ENCODE measurements at regions not wholly inside any gene's neighbourhood (a gene's known extent, or its start where the extent isn't known, plus 50 kb on each side); places are given as distances from the start of the nearest gene placed in this dataset.

- Histone ChIP-seq H3K9me3 (ENCODE audit: low read length) (no peaks in the 10 kb centered on the region), H3K4me1 (ENCODE audit: insufficient read depth, low read length) (no peaks in the 10 kb centered on the region), H3K27me3 (ENCODE audit: control insufficient read depth in 1 of 2, insufficient read depth in 2 of 2, low read length in 2 of 2) (no peaks in the 10 kb centered on the region), H3K36me3 (ENCODE audit: insufficient read depth, low read length) (no peaks in the 10 kb centered on the region), H3K9ac (ENCODE audit: low read length) (no peak overlapping the region), H3K4me3 (ENCODE audit: low read depth in 1 of 2, low read length in 2 of 2) (no peak overlapping the region), H3K27ac (ENCODE audit: low read depth, low read length) (no peak overlapping the region)
These were observed 301.0 kb upstream of the VLDLR start for GRCh38 chr9:2320632-2321031.

- Histone ChIP-seq H3K9ac (ENCODE audit: low read length) (no peak overlapping the region), H3K4me1 (ENCODE audit: insufficient read depth, low read length) (no peaks in the 10 kb centered on the region), H3K9me3 (ENCODE audit: low read length) (no peaks in the 10 kb centered on the region), H3K27ac (ENCODE audit: low read depth, low read length) (no peak overlapping the region), H3K36me3 (ENCODE audit: insufficient read depth, low read length) (no peaks in the 10 kb centered on the region), H3K27me3 (ENCODE audit: control insufficient read depth in 1 of 2, insufficient read depth in 2 of 2, low read length in 2 of 2) (no peaks in the 10 kb centered on the region), H3K4me3 (ENCODE audit: low read depth in 1 of 2, low read length in 2 of 2) (no peak overlapping the region)
These were observed 300.0 kb upstream of the VLDLR start for GRCh38 chr9:2321523-2322148.

GRCh38 chr9:2324742-2325141, 296.8 kb upstream of the VLDLR start:
- Histone ChIP-seq H3K36me3 (ENCODE audit: insufficient read depth, low read length) (no peaks in the 10 kb centered on the region), H3K27me3 (ENCODE audit: control insufficient read depth in 1 of 2, insufficient read depth in 2 of 2, low read length in 2 of 2) (no peaks in the 10 kb centered on the region), H3K4me3 (ENCODE audit: low read depth in 1 of 2, low read length in 2 of 2) (no peak overlapping the region), H3K27ac (ENCODE audit: low read depth, low read length) (no peak overlapping the region), H3K9me3 (ENCODE audit: low read length) (no peaks in the 10 kb centered on the region), H3K9ac (ENCODE audit: low read length) (no peak overlapping the region), H3K4me1 (ENCODE audit: insufficient read depth, low read length) (no peaks in the 10 kb centered on the region)

- H3K36me3 ChIP-seq (ENCODE audit: insufficient read depth, low read length) = no peaks in the 10 kb centered on the region
- H3K27ac ChIP-seq (ENCODE audit: low read depth, low read length) = no peak overlapping the region
- no peak overlapping the region for H3K9ac ChIP-seq (ENCODE audit: low read length)
- H3K4me1 ChIP-seq (ENCODE audit: insufficient read depth, low read length) = peaks cover 6% of the 10 kb centered on the region
- no peaks in the 10 kb centered on the region for H3K27me3 ChIP-seq (ENCODE audit: control insufficient read depth in 1 of 2, insufficient read depth in 2 of 2, low read length in 2 of 2)
- no peaks in the 10 kb centered on the region for H3K9me3 ChIP-seq (ENCODE audit: low read length)
- H3K4me3 ChIP-seq (ENCODE audit: low read depth in 1 of 2, low read length in 2 of 2) = no peak overlapping the region
These were observed 288.9 kb upstream of the VLDLR start for GRCh38 chr9:2332663-2333062.

GRCh38 chr9:2335260-2335659, 286.3 kb upstream of the VLDLR start:
- H3K36me3 ChIP-seq (ENCODE audit: insufficient read depth, low read length) = no peaks in the 10 kb centered on the region
- H3K27ac ChIP-seq (ENCODE audit: low read depth, low read length) = no peak overlapping the region
- no peak overlapping the region for H3K9ac ChIP-seq (ENCODE audit: low read length)
- no peaks in the 10 kb centered on the region for H3K9me3 ChIP-seq (ENCODE audit: low read length)
- peaks cover 14% of the 10 kb centered on the region for H3K4me1 ChIP-seq (ENCODE audit: insufficient read depth, low read length)
- H3K4me3 ChIP-seq (ENCODE audit: low read depth in 1 of 2, low read length in 2 of 2) = no peak overlapping the region
- no peaks in the 10 kb centered on the region for H3K27me3 ChIP-seq (ENCODE audit: control insufficient read depth in 1 of 2, insufficient read depth in 2 of 2, low read length in 2 of 2)

GRCh38 chr9:2336055-2336454, 285.5 kb upstream of the VLDLR start:
- H3K4me1 ChIP-seq (ENCODE audit: insufficient read depth, low read length) = peaks cover 14% of the 10 kb centered on the region

GRCh38 chr9:2337131-2337530, 284.5 kb upstream of the VLDLR start:
- Histone ChIP-seq H3K36me3 (ENCODE audit: insufficient read depth, low read length) (no peaks in the 10 kb centered on the region), H3K4me1 (ENCODE audit: insufficient read depth, low read length) (peaks cover 14% of the 10 kb centered on the region), H3K27ac (ENCODE audit: low read depth, low read length) (no peak overlapping the region), H3K9ac (ENCODE audit: low read length) (no peak overlapping the region), H3K4me3 (ENCODE audit: low read depth in 1 of 2, low read length in 2 of 2) (no peak overlapping the region), H3K9me3 (ENCODE audit: low read length) (no peaks in the 10 kb centered on the region), H3K27me3 (ENCODE audit: control insufficient read depth in 1 of 2, insufficient read depth in 2 of 2, low read length in 2 of 2) (no peaks in the 10 kb centered on the region)

More at GRCh38 chr9:2336055-2336454, 285.5 kb upstream of the VLDLR start:
- no peaks in the 10 kb centered on the region for H3K36me3 ChIP-seq (ENCODE audit: insufficient read depth, low read length)
- no peak overlapping the region for H3K9ac ChIP-seq (ENCODE audit: low read length)
- no peak overlapping the region for H3K27ac ChIP-seq (ENCODE audit: low read depth, low read length)
- no peaks in the 10 kb centered on the region for H3K9me3 ChIP-seq (ENCODE audit: low read length)
- H3K4me3 ChIP-seq (ENCODE audit: low read depth in 1 of 2, low read length in 2 of 2) = no peak overlapping the region
- H3K27me3 ChIP-seq (ENCODE audit: control insufficient read depth in 1 of 2, insufficient read depth in 2 of 2, low read length in 2 of 2) = no peaks in the 10 kb centered on the region

GRCh38 chr9:2337627-2338026, 284.0 kb upstream of the VLDLR start:
- Histone ChIP-seq H3K9me3 (ENCODE audit: low read length) (no peaks in the 10 kb centered on the region), H3K27me3 (ENCODE audit: control insufficient read depth in 1 of 2, insufficient read depth in 2 of 2, low read length in 2 of 2) (no peaks in the 10 kb centered on the region), H3K9ac (ENCODE audit: low read length) (no peak overlapping the region), H3K4me1 (ENCODE audit: insufficient read depth, low read length) (peaks cover 14% of the 10 kb centered on the region), H3K4me3 (ENCODE audit: low read depth in 1 of 2, low read length in 2 of 2) (no peak overlapping the region), H3K27ac (ENCODE audit: low read depth, low read length) (no peak overlapping the region), H3K36me3 (ENCODE audit: insufficient read depth, low read length) (no peaks in the 10 kb centered on the region)

GRCh38 chr9:2338777-2339365, 282.7 kb upstream of the VLDLR start:
- no peaks in the 10 kb centered on the region for H3K36me3 ChIP-seq (ENCODE audit: insufficient read depth, low read length)
- H3K27ac ChIP-seq (ENCODE audit: low read depth, low read length) = no peak overlapping the region
- H3K4me1 ChIP-seq (ENCODE audit: insufficient read depth, low read length) = peaks cover 14% of the 10 kb centered on the region
- H3K4me3 ChIP-seq (ENCODE audit: low read depth in 1 of 2, low read length in 2 of 2) = no peak overlapping the region
- H3K27me3 ChIP-seq (ENCODE audit: control insufficient read depth in 1 of 2, insufficient read depth in 2 of 2, low read length in 2 of 2) = no peaks in the 10 kb centered on the region
- no peaks in the 10 kb centered on the region for H3K9me3 ChIP-seq (ENCODE audit: low read length)
- no peak overlapping the region for H3K9ac ChIP-seq (ENCODE audit: low read length)

GRCh38 chr9:2339416-2339815, 282.2 kb upstream of the VLDLR start:
- Histone ChIP-seq H3K27ac (ENCODE audit: low read depth, low read length) (no peak overlapping the region), H3K4me1 (ENCODE audit: insufficient read depth, low read length) (peaks cover 14% of the 10 kb centered on the region), H3K27me3 (ENCODE audit: control insufficient read depth in 1 of 2, insufficient read depth in 2 of 2, low read length in 2 of 2) (no peaks in the 10 kb centered on the region), H3K9me3 (ENCODE audit: low read length) (no peaks in the 10 kb centered on the region), H3K36me3 (ENCODE audit: insufficient read depth, low read length) (no peaks in the 10 kb centered on the region), H3K9ac (ENCODE audit: low read length) (no peak overlapping the region), H3K4me3 (ENCODE audit: low read depth in 1 of 2, low read length in 2 of 2) (no peak overlapping the region)

- no peak overlapping the region for H3K4me3 ChIP-seq (ENCODE audit: low read depth in 1 of 2, low read length in 2 of 2)
- no peaks in the 10 kb centered on the region for H3K27me3 ChIP-seq (ENCODE audit: control insufficient read depth in 1 of 2, insufficient read depth in 2 of 2, low read length in 2 of 2)
- H3K9me3 ChIP-seq (ENCODE audit: low read length) = no peaks in the 10 kb centered on the region
- no peaks in the 10 kb centered on the region for H3K36me3 ChIP-seq (ENCODE audit: insufficient read depth, low read length)
- H3K27ac ChIP-seq (ENCODE audit: low read depth, low read length) = no peak overlapping the region
- H3K9ac ChIP-seq (ENCODE audit: low read length) = no peak overlapping the region
- peaks cover 14% of the 10 kb centered on the region for H3K4me1 ChIP-seq (ENCODE audit: insufficient read depth, low read length)
These were observed 281.4 kb upstream of the VLDLR start for GRCh38 chr9:2340046-2340760.

All from muscle layer of colon (tissue), 2 donors.